NT2/D1 (cell line): ENCODE measurements at regions not wholly inside any gene's neighbourhood (a gene's known extent, or its start where the extent isn't known, plus 50 kb on each side); places are given as distances from the start of the nearest gene placed in this dataset.

Source experiments
- DNase-seq: peaks from one replicate; pipeline ENCODE4 v3.0.0-alpha.2; 2011; ENCODE audit warnings: low read depth, low spot score
- H3K27me3 ChIP-seq: 2 replicates; pipeline ENCODE4 v1.6.0; 2011; ENCODE audit warnings: mild to moderate bottlenecking; ENCODE audit not compliant: insufficient read length, insufficient read depth
- H3K36me3 ChIP-seq: 2 replicates; pipeline ENCODE4 v1.6.1; 2011; ENCODE audit warnings: mild to moderate bottlenecking, low read length, mixed read lengths; ENCODE audit not compliant: insufficient read depth, insufficient read length
- H3K4me1 ChIP-seq: 2 replicates; pipeline ENCODE4 v1.5.1; 2011; ENCODE audit not compliant: insufficient read depth, insufficient read length
- H3K4me3 ChIP-seq: 2 replicates; pipeline ENCODE4 v1.5.1; 2011; ENCODE audit warnings: low read depth; ENCODE audit not compliant: insufficient read length
- H3K9ac ChIP-seq: 2 replicates; pipeline ENCODE4 v1.6.0; 2011; ENCODE audit warnings: low read depth; ENCODE audit not compliant: insufficient read length
- H3K9me3 ChIP-seq: 2 replicates; pipeline ENCODE4 v1.5.1; 2011; ENCODE audit warnings: mild to moderate bottlenecking, low read length; ENCODE audit not compliant: insufficient read depth
- SUZ12 ChIP-seq: IDR thresholded peaks from 2 replicates; pipeline ENCODE4 v1.6.1; 2011; ENCODE audit not compliant: insufficient read length, insufficient read depth; ENCODE audit errors: extremely low read depth
- YY1 ChIP-seq: IDR thresholded peaks from 2 replicates; pipeline ENCODE4 v1.6.1; 2011; ENCODE audit not compliant: insufficient read length, insufficient read depth
- ZNF274 ChIP-seq: IDR thresholded peaks from 2 replicates; pipeline ENCODE4 v1.6.1; 2011; ENCODE audit warnings: mild to moderate bottlenecking, low read depth, low read length

GRCh38 chr2:60706021-60706420, 50.0 kb upstream of the PAPOLG start:
- Histone ChIP-seq H3K4me1 (no peaks in the 10 kb centered on the region), H3K36me3 (no peaks in the 10 kb centered on the region), H3K27me3 (no peaks in the 10 kb centered on the region), H3K9ac (no peak overlapping the region), H3K4me3 (no peak overlapping the region), H3K9me3 (no peaks in the 10 kb centered on the region)
- DNase-seq, result no peak
- TF ChIP-seq SUZ12 (no peak), YY1 (no peak), ZNF274 (no peak)
